HFF-Myc (cell line): ENCODE measurements at regions not wholly inside any gene's neighbourhood (a gene's known extent, or its start where the extent isn't known, plus 50 kb on each side); places are given as distances from the start of the nearest gene placed in this dataset.

Experiments used
- DNase-seq: peaks from one replicate; pipeline ENCODE4 v3.0.0-alpha.2; 2011; ENCODE audit warnings: low read depth; ENCODE audit errors: extremely low read depth
- H3K4me3 ChIP-seq: replicated peaks from 2 replicates; pipeline ENCODE4 v1.5.1; 2011; ENCODE audit warnings: low read depth, mild to moderate bottlenecking, control low read depth, low read length
- TF ChIP-seq, protein P1 (sequence below): IDR thresholded peaks from 2 replicates; pipeline ENCODE4 v1.5.1; 2012; ENCODE audit warnings: mild to moderate bottlenecking, low read depth, low read length, control low read depth; ENCODE audit errors: missing control alignments

DNA sequence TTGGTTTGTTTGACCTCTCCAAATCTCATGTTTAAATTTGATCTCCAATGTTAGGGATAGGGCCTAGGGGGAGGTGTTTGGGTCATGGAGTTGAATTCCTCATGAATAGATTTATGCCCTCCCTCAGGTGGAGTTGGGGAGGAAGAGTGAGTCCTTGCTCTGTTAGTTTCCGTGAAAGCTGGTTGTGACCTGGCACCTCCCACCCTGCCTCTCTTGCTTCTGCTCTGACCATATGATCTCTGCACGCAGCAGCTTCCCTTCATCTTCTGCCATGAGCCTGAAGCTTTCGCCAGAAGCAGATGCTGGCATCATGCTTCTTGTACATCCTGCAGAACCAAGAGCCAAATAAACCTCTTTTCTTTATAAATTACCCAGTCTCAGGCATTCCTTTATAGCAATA is 231.6 kb upstream of the ERBB4 start:
- no peak overlapping the region for H3K4me3 ChIP-seq
- DNase-seq, result no peak
- TF ChIP-seq, protein P1, sequence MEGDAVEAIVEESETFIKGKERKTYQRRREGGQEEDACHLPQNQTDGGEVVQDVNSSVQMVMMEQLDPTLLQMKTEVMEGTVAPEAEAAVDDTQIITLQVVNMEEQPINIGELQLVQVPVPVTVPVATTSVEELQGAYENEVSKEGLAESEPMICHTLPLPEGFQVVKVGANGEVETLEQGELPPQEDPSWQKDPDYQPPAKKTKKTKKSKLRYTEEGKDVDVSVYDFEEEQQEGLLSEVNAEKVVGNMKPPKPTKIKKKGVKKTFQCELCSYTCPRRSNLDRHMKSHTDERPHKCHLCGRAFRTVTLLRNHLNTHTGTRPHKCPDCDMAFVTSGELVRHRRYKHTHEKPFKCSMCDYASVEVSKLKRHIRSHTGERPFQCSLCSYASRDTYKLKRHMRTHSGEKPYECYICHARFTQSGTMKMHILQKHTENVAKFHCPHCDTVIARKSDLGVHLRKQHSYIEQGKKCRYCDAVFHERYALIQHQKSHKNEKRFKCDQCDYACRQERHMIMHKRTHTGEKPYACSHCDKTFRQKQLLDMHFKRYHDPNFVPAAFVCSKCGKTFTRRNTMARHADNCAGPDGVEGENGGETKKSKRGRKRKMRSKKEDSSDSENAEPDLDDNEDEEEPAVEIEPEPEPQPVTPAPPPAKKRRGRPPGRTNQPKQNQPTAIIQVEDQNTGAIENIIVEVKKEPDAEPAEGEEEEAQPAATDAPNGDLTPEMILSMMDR, result no peak

DNA sequence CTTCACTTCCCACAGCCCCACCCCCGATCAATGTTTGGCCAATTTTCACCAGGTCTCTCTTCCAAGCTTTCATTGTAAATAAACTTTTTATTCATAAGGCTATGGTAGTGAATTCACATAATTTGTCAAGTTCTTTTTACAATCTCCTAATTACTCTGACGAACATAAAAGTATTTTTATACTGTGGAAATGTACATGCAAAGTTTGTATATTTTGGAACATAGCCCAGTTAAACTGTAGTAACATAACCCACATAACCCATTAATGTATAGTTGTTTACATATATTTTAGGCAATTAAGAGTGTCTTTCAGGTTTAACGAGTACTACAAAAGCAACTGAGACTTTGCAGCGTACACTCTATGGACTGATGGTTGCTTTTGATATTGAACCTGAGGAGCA is 228.3 kb upstream of the ERBB4 start:
- TF ChIP-seq, protein P1, result no peak
- DNase-seq, result no peak

DNA sequence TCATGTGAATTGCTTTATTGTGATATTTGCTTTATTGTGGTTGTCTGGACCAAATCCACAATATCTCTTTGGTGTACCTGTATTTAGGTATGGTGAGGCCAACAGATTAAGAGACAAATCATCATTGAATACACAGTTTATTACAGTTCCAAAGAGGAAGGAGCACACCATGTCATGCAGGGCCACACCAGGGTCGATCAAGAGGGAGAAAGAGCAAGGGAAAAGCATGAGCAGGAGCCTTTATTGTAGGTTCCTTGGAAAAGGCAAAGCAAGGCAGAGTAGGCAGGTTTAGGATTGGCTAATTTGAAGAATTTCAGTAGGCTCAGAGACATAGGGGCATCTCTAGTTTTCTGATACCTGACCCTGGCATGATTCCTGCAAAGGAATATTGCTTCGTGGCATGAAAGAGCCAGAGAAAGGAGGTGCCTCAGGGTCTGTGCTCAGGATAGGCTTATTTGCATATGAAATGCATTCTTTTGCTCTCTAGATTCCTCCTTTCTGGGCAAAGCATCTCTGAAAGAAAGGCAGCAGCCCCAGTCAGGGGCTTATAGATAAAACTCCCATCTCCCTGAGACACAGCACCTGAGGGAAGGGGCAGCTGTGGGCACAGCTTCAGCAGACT is 214.2 kb upstream of the ERBB4 start:
- H3K4me3 ChIP-seq, result no peak overlapping the region
- TF ChIP-seq, protein P1, result no peak
- no peak for DNase-seq

More for the DNA sequence above, 228.3 kb upstream of the ERBB4 start:
- no peak overlapping the region for H3K4me3 ChIP-seq

DNA sequence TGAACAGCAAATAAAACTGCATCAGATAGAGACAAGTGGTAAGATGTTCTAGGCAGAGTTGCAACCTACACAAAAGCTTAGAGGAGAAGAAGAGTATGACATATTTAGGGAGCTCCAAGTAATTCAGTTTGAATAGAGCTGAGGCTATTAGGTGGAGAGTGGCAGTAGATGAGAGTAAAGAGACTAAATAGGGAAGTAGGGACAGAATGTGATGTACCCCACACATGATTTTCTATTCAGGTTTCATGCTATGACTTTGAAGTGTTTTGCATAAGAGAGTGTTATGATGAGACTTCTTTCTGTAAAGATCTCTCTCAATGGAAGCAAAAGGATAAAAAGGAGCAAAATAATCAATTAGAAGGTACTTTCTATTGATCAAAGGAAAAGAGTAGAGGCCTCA is 206.8 kb upstream of the ERBB4 start:
- H3K4me3 ChIP-seq, result no peak overlapping the region
- TF ChIP-seq, protein P1, result no peak
- no peak for DNase-seq

DNA sequence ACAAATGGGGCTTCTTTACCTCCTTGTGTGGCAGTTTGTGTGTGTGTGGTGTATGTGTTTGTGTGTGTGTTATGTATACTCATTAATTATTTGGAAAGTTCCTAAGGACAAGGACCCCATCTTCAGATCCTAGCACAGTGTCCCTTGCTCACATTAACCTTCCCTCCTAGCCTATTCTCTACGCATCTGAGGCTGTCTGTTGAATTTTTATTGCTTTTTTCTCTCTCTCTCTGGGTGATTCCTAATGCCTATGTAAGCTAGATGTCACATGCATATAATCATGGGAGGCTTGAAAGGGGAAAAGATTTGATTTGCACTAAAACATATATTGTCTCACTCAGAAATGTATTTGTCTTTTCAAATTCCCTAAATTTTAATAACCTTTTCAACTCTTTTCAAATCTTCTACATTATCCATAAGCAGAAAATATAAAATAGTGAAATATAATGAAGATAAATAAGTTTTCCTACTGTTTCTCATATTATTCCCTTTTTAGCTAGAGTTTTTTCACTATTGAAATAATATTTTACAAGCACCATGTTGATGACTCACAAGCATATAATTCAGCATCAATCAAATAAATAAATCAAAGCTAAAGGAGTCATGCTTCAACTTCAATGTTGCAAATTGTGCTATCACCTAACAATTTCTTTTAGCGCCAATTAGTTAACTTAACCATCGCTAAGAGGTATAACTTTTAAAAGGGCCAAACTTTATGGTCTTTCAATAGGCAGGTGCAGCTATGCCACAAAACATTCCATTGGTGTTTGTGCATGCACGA is 199.0 kb upstream of the ERBB4 start:
- no peak for DNase-seq
- H3K4me3 ChIP-seq, result no peak overlapping the region
- TF ChIP-seq, protein P1, result no peak

DNA sequence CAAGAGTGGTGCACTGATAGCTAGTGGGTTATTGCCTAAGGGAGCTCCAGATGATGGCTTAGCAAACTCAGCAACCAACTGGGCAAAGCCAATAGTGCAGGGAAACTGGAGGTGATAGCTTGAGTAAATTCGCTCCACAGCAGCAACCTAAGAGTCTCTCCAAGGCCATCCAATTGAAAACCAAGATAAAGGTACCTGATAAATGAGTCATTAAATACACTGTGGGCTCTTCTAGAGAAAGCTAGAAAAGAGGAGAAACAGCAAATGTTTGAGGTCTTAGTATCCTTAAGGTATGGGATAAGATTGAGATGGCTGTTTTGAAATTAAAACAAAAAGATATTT is 197.8 kb upstream of the ERBB4 start:
- H3K4me3 ChIP-seq, result no peak overlapping the region
- TF ChIP-seq, protein P1, result no peak
- DNase-seq, result no peak
